Tibial nerve (tissue), 4 donors: ENCODE measurements at regions not wholly inside any gene's neighbourhood (a gene's known extent, or its start where the extent isn't known, plus 50 kb on each side); places are given as distances from the start of the nearest gene placed in this dataset.

Experiments used
- EP300 ChIP-seq, 2 donors: sonication (generic); formaldehyde crosslinking; IDR thresholded peaks; one replicate each; pipeline ENCODE4 v1.6.1; 2017; ENCODE audit warnings: antibody characterized with exemption in 2 of 2, mild to moderate bottlenecking in 1 of 2
- TF ChIP-seq, protein P1 (sequence below), 5 experiments: fragments of 200-600 bp in 3 of 5; fragments of 450-650 bp in 2 of 5; sonication (generic) in 3 of 5; IDR thresholded peaks; one replicate each; pipeline ENCODE4 v1.5.1; 2016 to 2019; ENCODE audit warnings: antibody characterized with exemption in 5 of 5, mild to moderate bottlenecking in 3 of 5, moderate library complexity in 2 of 5

DNA sequence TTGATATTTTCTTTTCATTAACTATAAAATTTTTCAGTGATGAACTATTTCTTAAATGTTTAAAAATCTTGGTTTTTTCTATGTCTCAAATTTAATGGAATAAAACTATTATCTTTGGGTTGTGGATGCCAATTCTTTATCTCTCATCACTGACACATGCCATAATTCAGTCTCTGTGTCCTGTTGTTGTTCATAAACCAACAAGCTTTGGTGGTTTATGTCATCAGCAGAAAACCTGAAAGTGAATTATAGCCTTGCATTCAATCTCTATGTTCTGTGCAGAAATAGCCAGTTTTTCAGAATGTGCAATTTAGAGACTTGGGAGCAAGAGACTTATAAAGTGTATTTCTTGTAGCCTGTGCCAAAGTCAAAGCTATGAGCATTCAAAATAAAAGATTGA lies 462.6 kb upstream of the ADGRL4 start:
- TF ChIP-seq, protein P1, sequence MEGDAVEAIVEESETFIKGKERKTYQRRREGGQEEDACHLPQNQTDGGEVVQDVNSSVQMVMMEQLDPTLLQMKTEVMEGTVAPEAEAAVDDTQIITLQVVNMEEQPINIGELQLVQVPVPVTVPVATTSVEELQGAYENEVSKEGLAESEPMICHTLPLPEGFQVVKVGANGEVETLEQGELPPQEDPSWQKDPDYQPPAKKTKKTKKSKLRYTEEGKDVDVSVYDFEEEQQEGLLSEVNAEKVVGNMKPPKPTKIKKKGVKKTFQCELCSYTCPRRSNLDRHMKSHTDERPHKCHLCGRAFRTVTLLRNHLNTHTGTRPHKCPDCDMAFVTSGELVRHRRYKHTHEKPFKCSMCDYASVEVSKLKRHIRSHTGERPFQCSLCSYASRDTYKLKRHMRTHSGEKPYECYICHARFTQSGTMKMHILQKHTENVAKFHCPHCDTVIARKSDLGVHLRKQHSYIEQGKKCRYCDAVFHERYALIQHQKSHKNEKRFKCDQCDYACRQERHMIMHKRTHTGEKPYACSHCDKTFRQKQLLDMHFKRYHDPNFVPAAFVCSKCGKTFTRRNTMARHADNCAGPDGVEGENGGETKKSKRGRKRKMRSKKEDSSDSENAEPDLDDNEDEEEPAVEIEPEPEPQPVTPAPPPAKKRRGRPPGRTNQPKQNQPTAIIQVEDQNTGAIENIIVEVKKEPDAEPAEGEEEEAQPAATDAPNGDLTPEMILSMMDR (IDR thresholded peaks at IDR 0.05), result no peak
- no peak for TF ChIP-seq EP300 (IDR thresholded peaks at IDR 0.05)
